Suprapubic skin (tissue), 4 donors: ENCODE measurements at regions not wholly inside any gene's neighbourhood (a gene's known extent, or its start where the extent isn't known, plus 50 kb on each side); places are given as distances from the start of the nearest gene placed in this dataset.

Source experiments
- CTCF ChIP-seq, 2 donors: fragments of 200-600 bp in 1 of 2; fragments of 450-650 bp in 1 of 2; sonication (generic) in 1 of 2; IDR thresholded peaks; one replicate each; pipeline ENCODE4 v1.5.1; 2016 to 2019; ENCODE audit warnings: antibody characterized with exemption in 2 of 2, mild to moderate bottlenecking in 1 of 2, moderate library complexity in 1 of 2
- POLR2A ChIP-seq, 2 donors: fragments of 450-650 bp; IDR thresholded peaks; one replicate each; pipeline ENCODE4 v1.6.1; 2017; ENCODE audit warnings: antibody characterized with exemption in 2 of 2, mild to moderate bottlenecking in 2 of 2, moderate library complexity in 2 of 2
- POLR2AphosphoS5 ChIP-seq, 3 donors: sonication (generic); formaldehyde crosslinking; IDR thresholded peaks; one replicate each; pipeline ENCODE4 v1.6.1; 2017; ENCODE audit warnings: antibody characterized with exemption in 3 of 3

- no peak for TF ChIP-seq CTCF (IDR thresholded peaks at IDR 0.05)
- no peak for TF ChIP-seq POLR2A (IDR thresholded peaks at IDR 0.05)
- no peak for TF ChIP-seq POLR2AphosphoS5 (IDR thresholded peaks at IDR 0.05)
These were observed 142.1 kb downstream of the MED10 start for GRCh38 chr5:6236170-6236793.
